Transverse colon (tissue), 4 donors: ENCODE measurements at regions not wholly inside any gene's neighbourhood (a gene's known extent, or its start where the extent isn't known, plus 50 kb on each side); places are given as distances from the start of the nearest gene placed in this dataset.
A peak's percentile ranks its signal among the peaks of the same experiment; 100 is the strongest.

ENCODE experiments used
- DNase-seq: peaks from one replicate; pipeline ENCODE4 v3.0.0-alpha.2; 2019
- H3K27ac ChIP-seq, 4 donors: fragments of 200-600 bp; sonication (generic); 2 replicates each; pipeline ENCODE4 v1.5.1; 2016 to 2018; ENCODE audit warnings: inconsistent platforms in 4 of 4
- H3K27me3 ChIP-seq: fragments of 200-600 bp; sonication (generic); 2 replicates; pipeline ENCODE4 v1.5.1; 2017; ENCODE audit warnings: inconsistent platforms
- H3K36me3 ChIP-seq, 4 donors: fragments of 200-600 bp; sonication (generic); 2 replicates each; pipeline ENCODE4 v1.5.1; 2017 to 2019; ENCODE audit warnings: inconsistent platforms in 4 of 4
- H3K4me1 ChIP-seq, 4 donors: fragments of 200-600 bp; sonication (generic); 2 replicates each; pipeline ENCODE4 v1.5.1; 2017 to 2020; ENCODE audit warnings: inconsistent platforms in 4 of 4
- H3K4me3 ChIP-seq, 4 donors: fragments of 200-600 bp; sonication (generic); 1 replicate in 1 of 4; 2 replicates in 3 of 4; pipeline versions ENCODE4 v1.5.1 to v1.6.1; 2017 to 2019; ENCODE audit warnings: inconsistent platforms in 4 of 4
- H3K9me3 ChIP-seq, 2 donors: fragments of 200-600 bp; sonication (generic); 2 replicates each; pipeline ENCODE4 v1.5.1; 2017 to 2019; ENCODE audit warnings: inconsistent platforms in 2 of 2
- EP300 ChIP-seq: sonication (generic); formaldehyde crosslinking; IDR thresholded peaks from one replicate; pipeline ENCODE4 v1.6.1; 2017; ENCODE audit warnings: antibody characterized with exemption, low read depth
- POLR2A ChIP-seq: fragments of 450-650 bp; IDR thresholded peaks from one replicate; pipeline ENCODE4 v1.6.1; 2016; ENCODE audit warnings: antibody characterized with exemption, mild to moderate bottlenecking, moderate library complexity
- POLR2AphosphoS5 ChIP-seq, 3 donors: sonication (generic); formaldehyde crosslinking; IDR thresholded peaks; one replicate each; pipeline ENCODE4 v1.6.1; 2016; ENCODE audit warnings: antibody characterized with exemption in 3 of 3
- WGBS, 2 donors: methylation state at CpG; one replicate each; pipeline ENCODE4 v1.1.5; 2018; ENCODE audit warnings: low coverage in 1 of 2; 5-methylcytosine and 5-hydroxymethylcytosine counted together
- in situ Hi-C, 4 donors: fragments of 200-750 bp; cut with MboI; loops; one replicate each; pipeline versions ENCODE4 v1.15.0 to v1.15.1; 2017; ENCODE audit warnings: low sequenced_read_pairs in 3 of 4, low pct_ligation_motif_present in 1 of 4, low pct_unique_long_range_greater_than_20kb in 1 of 4
- intact Hi-C: fragments of 100-400 bp; cut with DNase I; formaldehyde crosslinking; loops from one replicate; pipeline ENCODE4 v1.15.1; 2023; ENCODE audit warnings: low total_unique reads
- TF ChIP-seq, protein P1 (sequence below), 5 experiments: fragments of 200-600 bp in 3 of 5; fragments of 450-650 bp in 2 of 5; sonication (generic) in 3 of 5; IDR thresholded peaks; 1 replicate in 2 of 5; 2 replicates in 3 of 5; pipeline ENCODE4 v1.5.1; 2016 to 2017; ENCODE audit warnings: antibody characterized with exemption in 5 of 5, inconsistent platforms in 3 of 5, mild to moderate bottlenecking in 2 of 5, moderate library complexity in 1 of 5

DNA sequence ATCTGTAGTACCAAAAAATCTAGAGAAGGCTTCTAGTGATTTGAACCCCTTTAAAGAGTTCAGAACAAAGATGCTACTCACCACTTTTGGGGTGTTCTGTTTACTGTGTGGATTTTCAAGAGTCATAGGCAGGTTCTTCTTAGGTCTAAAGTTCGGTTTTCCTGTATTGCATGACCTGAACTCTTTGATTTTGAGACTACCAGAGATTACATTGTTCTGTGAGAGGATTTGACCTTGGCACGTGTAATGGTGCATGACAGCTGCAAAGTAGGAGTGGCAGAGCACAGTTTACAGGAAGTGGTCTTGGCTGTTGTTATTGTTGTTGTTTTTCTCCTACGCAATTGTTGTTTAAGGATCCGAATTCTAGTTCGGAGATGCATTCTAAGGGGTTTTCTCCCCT, 592.7 kb downstream of the EPHA7 start:
- no peak for DNase-seq
- Histone ChIP-seq H3K9me3 (no peaks in the 10 kb centered on the region), H3K4me3 (no peak overlapping the region), H3K27me3 (no peaks in the 10 kb centered on the region), H3K27ac (no peak overlapping the region), H3K36me3 (no peaks in the 10 kb centered on the region), H3K4me1 (no peaks in the 10 kb centered on the region)
- intact Hi-C loops = no loop called here
- TF ChIP-seq POLR2AphosphoS5 (IDR thresholded peaks at IDR 0.05) (no peak), POLR2A (no peak), EP300 (no peak)
- TF ChIP-seq, protein P1, sequence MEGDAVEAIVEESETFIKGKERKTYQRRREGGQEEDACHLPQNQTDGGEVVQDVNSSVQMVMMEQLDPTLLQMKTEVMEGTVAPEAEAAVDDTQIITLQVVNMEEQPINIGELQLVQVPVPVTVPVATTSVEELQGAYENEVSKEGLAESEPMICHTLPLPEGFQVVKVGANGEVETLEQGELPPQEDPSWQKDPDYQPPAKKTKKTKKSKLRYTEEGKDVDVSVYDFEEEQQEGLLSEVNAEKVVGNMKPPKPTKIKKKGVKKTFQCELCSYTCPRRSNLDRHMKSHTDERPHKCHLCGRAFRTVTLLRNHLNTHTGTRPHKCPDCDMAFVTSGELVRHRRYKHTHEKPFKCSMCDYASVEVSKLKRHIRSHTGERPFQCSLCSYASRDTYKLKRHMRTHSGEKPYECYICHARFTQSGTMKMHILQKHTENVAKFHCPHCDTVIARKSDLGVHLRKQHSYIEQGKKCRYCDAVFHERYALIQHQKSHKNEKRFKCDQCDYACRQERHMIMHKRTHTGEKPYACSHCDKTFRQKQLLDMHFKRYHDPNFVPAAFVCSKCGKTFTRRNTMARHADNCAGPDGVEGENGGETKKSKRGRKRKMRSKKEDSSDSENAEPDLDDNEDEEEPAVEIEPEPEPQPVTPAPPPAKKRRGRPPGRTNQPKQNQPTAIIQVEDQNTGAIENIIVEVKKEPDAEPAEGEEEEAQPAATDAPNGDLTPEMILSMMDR (IDR thresholded peaks at IDR 0.05) = no peak
- WGBS, 2 donors = 53 to 67% methylated on average over 5 of the region's 5 CpGs
- in situ Hi-C loops = no loop called here

DNA sequence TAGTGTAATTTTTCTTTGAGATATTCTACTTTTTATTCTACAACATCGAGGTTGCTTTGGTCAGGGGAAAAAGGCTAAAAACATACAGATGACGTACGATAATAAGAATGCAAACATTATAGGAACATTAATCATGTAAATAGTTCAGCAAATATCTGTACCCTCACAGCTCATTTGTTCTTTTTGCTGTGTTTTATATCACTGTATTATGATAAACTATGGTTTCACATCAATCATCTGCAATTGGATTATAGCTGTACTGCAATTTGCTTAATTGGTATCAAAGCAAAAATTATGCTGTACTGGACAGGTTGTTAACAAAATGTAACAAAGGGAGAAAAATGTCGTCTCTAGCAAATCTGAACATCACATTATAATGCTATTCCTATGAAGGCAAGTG, 597.1 kb downstream of the EPHA7 start:
- H3K36me3 ChIP-seq = no peaks in the 10 kb centered on the region
- H3K4me3 ChIP-seq = no peak overlapping the region
- intact Hi-C loops = no loop called here
- no peaks in the 10 kb centered on the region for H3K4me1 ChIP-seq
- in situ Hi-C loops = no loop called here
- WGBS, 2 donors = 63 to 71% methylated on average over 4 of the region's 4 CpGs
- TF ChIP-seq EP300 = no peak
- TF ChIP-seq POLR2AphosphoS5 (IDR thresholded peaks at IDR 0.05) = no peak
- TF ChIP-seq, protein P1 (IDR thresholded peaks at IDR 0.05) = no peak
- TF ChIP-seq POLR2A = no peak
- H3K27ac ChIP-seq = no peak overlapping the region
- no peaks in the 10 kb centered on the region for H3K9me3 ChIP-seq
- no peak for DNase-seq
- no peaks in the 10 kb centered on the region for H3K27me3 ChIP-seq

DNA sequence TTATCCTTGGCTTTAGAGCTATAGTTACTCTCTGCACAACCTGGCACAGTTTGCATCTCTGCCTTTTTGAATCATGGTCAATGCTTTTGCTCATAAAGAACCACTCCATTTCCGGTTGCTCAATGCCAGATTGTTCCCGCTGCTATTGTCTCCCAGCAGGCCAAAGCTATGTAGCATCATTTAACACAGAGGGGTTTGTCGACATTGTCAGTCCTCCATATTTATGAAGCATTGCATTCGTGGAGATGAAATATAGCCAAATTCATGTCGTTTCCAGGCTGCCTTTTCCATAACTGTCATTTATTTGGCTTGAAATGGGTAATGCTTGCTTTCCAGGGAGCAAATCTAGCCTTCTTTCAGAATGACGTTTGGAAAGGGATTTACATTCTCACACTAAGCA, 598.8 kb downstream of the EPHA7 start:
- H3K9me3 ChIP-seq = no peaks in the 10 kb centered on the region
- no peak for TF ChIP-seq POLR2A
- TF ChIP-seq, protein P1 (IDR thresholded peaks at IDR 0.05) = no peak
- TF ChIP-seq POLR2AphosphoS5 (IDR thresholded peaks at IDR 0.05) = no peak
- TF ChIP-seq EP300 = no peak
- no peaks in the 10 kb centered on the region for H3K27me3 ChIP-seq
- intact Hi-C loops = no loop called here
- no peak overlapping the region for H3K4me3 ChIP-seq
- in situ Hi-C loops = no loop called here
- H3K4me1 ChIP-seq = no peaks in the 10 kb centered on the region
- H3K27ac ChIP-seq = no peak overlapping the region
- no peak for DNase-seq
- WGBS, 2 donors = 31 to 65% methylated on average over 4 to 6 of the region's 6 CpGs
- H3K36me3 ChIP-seq = no peaks in the 10 kb centered on the region

DNA sequence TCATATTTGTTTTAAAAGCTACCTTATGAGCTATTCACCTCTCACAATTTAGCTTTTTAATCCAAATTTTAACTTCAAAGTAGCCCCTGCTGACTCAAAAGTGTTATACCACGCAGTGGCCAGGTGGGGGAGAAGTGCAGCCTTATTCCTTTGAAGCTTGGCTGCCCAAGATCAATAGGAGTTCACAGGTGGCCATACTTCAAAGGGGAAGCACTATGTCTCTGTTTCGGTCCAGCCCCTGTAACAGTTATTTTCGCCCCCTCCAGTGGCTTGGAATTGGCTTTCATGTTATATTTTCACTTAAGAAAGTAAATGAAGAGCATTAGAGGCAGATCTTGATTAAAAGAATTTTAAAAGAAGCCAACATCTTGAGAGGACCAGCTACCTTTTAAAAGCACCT, 608.4 kb downstream of the EPHA7 start:
- Histone ChIP-seq H3K9me3 (no peaks in the 10 kb centered on the region), H3K27ac (no peak overlapping the region), H3K4me3 (no peak overlapping the region), H3K27me3 (no peaks in the 10 kb centered on the region), H3K4me1 (no peaks in the 10 kb centered on the region), H3K36me3 (no peaks in the 10 kb centered on the region)
- in situ Hi-C loops = no loop called here
- DNase-seq = no peak
- WGBS, 2 donors = 8 to 14% methylated on average over 3 of the region's 3 CpGs
- intact Hi-C loops = no loop called here
- TF ChIP-seq EP300 = no peak
- TF ChIP-seq, protein P1 (IDR thresholded peaks at IDR 0.05) = peak in 3 of 5 experiments; percentile 7 to 34 (median 32)
